Activated CD4-positive, alpha-beta T cell treated with anti-CD3 and anti-CD28 coated beads, Interleukin-2, Interleukin-4, amounts not matched to agents 100 ng/mL and 50 ng/mL, durations not matched to agents 16 hours and 8 hours (primary cell): ENCODE measurements at regions not wholly inside any gene's neighbourhood (a gene's known extent, or its start where the extent isn't known, plus 50 kb on each side); places are given as distances from the start of the nearest gene placed in this dataset.
"Not testable (repeated sequence)": the region's sequence is repeated elsewhere in the genome, so short reads cannot be mapped to it uniquely, and the experiment has no call there.

Source experiments
- DNase-seq: peaks from one replicate; pipeline ENCODE4 v3.0.0-alpha.2; 2020; ENCODE audit warnings: low spot score

DNA sequence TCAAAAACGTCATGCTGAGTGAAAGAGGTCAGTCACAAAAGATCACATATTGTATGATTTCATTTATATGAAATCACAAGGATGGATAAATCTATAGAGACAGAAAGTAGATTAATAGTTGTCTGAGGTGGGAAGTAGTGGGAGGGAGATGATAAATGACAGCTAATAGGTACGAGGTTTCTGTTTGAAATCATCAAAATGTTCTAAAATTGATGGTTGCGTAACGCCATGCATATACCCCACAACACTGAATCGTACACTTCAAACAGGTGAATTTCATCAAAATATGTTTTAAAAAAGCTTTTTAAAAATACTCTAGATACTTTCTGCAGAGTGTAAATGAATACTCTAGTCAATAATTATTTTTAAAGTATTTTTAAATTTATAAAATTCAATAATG, 303.0 kb upstream of the STAC start:
- no peak for DNase-seq

DNA sequence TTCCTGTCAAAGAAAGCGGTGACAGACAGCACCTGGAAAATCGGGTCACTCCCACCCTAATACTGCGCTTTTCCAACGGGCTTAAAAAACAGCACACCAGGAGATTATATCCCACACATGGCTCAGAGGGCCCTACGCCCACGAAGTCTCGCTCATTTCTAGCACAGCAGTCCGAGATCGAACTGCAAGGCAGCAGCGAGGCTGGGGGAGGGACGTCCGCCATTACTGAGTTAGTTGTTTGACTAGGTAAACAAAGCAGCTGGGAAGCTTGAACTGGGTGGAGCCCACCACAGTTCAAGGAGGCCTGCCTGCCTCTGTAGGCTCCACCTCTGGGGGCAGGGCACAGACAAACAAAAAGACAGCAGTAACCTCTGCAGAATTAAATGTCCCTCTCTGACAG, 297.3 kb upstream of the STAC start:
- DNase-seq = not testable (repeated sequence)

DNA sequence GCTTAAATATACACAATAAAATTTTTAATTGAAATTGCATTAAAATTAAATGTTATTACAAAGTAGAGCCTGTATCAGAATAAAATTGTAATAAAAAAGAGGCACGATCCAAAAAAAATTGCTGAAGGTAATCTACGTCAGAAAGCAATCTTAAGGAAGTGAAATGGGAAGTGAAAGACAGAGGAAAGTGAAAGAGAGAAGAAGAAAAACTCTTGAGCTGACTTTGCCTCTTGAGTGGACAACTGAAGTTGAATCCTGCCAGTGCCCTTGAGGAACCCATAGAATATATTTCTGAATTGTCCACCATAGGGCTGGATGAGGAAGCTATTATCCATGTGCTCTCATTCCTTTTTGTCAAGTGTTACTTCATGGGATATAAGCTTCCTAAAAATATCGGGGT, 285.1 kb upstream of the STAC start:
- no peak for DNase-seq

- DNase-seq = no peak
Observed at GRCh38 chr3:36097209-36097608, 283.1 kb upstream of the STAC start.

DNA sequence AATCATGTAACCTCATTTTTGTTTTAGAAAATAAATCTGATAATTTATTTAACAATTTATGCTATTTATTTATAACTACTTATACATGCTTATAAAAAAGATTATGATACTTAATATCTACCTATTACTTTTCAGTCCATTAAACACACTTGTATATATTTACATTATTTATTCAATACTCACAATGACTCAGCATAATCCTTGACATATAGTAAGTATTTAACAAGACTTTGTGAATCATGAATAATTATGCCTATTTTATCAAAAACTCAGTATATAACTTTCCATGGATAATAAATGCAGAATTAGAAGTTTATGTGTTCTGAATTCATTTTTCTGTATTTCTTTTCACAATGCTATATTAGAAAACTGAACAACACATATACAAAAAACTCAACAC, 266.0 kb upstream of the STAC start:
- no peak for DNase-seq

- DNase-seq = no peak
Observed at GRCh38 chr3:36124118-36124796, 256.0 kb upstream of the STAC start.

DNA sequence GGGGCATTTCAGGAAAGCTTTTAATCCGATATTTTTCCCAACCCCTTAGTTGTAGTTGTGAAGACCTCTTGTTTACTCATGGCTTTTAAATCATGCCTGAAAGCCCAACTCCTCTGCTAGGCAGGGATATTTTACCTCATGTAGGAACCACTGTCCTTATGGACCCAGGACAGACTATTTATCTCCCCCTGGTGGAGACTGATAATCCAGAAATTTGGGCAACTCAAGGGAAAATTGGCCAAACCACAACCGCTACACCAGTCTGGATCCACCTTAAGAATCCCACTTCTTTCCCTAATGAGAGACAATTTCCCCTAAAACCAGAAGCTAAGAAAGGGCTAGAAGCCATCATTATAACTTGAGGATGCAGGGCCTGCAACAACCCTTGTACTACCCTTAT, 248.1 kb upstream of the STAC start:
- no peak for DNase-seq

- DNase-seq = no peak
Observed at GRCh38 chr3:36135863-36136262, 244.4 kb upstream of the STAC start.

DNA sequence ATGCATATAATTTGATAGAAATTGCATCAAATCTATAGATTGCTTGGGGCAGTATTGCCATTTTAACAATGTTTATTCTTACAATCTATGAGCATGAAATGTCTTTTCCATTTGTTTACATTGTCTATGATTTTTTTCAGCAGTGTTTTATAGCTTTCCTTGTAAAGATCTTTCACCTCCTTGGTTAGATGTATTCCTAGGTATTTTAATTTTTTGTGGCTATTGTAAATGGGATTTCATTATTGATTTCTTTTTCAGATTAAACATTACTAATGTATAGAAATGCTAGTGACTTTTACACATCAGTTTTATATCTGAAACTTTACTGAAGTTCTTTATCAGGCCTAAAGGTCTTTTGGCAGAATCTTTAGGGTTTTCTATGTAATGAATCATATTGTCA, 237.6 kb upstream of the STAC start:
- DNase-seq = no peak

GRCh38 chr3:36146404-36146803, 233.9 kb upstream of the STAC start:
- no peak for DNase-seq

DNA sequence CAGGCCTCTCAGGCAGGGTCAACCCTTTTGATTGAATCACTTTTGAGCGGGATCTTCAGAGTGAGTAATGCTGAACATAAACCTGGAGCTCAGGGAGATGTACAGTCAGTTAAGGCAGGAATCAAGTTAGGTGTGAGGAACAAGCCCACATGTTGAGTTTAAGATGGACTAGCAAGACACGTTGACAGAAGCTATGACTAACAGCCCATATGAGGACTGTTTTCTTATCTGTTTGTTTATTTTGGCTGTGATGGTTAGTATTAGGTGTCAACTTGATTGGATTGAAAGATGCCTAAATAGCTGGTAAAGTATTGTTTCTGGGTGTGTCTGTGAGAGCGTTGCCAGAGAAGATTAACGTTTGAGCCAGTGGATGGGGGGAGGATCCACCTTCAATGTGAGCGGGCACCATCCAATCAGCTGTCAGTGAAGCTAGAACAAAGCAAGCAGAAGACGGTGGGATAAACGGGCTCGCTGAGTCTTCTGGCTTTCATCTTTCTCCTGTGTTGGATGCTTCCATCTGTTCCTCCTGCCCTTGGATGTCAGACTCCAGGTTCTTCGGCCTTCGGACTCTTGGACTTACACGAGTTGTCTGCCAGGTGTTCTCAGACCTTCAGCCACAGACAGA, 232.3 kb upstream of the STAC start:
- no peak for DNase-seq

DNA sequence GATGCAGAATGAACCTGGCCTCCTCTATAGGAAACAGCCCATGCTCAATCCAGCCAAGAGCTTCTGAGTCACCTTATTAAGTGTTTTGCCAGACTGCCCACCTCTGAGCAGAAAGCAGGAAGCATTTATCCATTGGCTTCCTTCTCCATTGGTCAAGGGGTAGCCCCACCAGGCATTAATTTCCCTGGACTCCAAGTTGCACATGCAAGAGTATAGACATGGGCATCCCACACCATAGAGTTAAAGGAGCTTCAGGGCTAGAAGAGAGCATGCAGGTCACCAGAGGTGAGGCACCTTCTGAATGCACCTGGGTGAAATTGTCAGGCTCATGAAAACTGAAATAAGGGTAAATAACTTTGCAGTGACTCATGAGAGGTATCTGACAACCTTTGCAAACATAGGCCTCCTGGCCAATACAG, 230.8 kb upstream of the STAC start:
- DNase-seq = no peak

GRCh38 chr3:36155515-36155914, 224.8 kb upstream of the STAC start:
- DNase-seq = no peak

- no peak for DNase-seq
Observed at GRCh38 chr3:36164400-36164799, 215.9 kb upstream of the STAC start.

- DNase-seq = no peak
Observed at GRCh38 chr3:36165509-36166290, 214.6 kb upstream of the STAC start.

DNA sequence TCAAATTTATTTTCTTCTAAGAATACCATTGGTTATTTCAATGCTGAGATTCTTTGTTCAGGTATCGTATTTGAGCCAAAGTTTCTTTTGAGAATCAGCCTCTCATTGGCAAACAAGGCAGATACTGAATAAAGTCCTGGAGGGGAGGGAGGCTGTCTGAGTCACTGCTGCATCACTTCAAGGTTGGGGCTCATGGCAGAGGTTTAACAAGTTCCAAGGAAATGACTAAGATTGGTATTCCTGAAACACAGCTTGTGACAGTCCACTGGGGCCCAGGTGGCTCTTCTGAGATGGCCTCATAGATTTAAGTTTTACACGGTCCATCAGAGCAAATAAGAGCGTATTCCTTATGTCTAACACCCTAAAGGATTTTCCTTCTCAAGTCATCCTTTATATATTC, 213.8 kb upstream of the STAC start:
- DNase-seq = no peak

- DNase-seq = no peak
Observed at GRCh38 chr3:36172699-36173098, 207.6 kb upstream of the STAC start.

DNA sequence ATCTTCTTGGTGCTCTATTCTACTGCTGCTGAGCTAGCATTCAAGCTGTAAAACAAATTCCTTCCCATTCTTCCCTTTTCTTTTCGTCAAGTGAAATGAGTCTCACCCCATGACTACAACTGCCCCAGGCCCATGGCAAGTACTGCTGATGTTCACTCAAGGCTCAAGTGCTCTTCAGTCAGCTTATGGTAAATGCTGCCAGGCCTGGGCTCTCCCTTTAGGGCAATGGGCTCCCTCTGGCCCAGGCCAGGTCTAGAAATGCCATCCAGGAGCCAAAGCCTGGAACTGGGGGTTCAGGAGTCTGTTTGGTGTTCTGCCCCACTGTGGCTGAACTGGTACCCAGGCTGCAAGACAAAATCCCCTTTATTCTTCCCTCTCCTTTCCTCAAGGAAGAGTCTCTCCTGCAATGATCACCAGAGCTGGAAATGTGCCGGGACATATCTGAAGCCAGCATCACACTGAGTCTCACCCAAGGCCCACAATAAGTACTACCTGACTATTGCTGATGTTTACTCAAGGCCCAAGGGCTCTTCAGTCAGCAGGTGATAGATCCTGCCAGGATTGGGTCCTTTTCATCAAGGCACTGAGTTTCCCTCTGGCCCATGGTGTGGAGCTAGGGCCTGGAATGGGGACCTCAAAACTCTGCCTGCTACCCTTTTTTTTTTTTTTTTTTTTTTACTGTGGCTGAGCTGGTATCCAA, 205.0 kb upstream of the STAC start:
- DNase-seq = no peak

- no peak for DNase-seq
Observed at GRCh38 chr3:36175916-36176461, 204.3 kb upstream of the STAC start.

DNA sequence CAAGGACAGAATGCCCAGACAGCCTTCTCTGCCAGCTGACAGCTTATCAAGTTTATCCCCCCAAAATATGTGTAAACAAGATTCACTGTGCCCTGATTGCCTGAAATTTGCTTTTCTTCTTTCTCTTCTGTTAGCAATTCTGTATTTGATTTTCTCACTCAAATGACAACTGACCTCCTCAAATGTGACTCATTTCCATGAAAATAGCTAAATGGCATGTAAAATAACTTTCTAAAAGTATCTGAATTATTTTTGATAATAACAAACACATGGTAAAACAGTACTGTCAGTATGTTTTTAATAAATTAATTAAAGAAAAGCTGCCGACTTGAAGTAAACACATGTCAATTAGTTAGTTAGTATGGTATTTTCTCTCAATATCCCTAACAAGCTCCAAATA, 202.3 kb upstream of the STAC start:
- DNase-seq = no peak

DNA sequence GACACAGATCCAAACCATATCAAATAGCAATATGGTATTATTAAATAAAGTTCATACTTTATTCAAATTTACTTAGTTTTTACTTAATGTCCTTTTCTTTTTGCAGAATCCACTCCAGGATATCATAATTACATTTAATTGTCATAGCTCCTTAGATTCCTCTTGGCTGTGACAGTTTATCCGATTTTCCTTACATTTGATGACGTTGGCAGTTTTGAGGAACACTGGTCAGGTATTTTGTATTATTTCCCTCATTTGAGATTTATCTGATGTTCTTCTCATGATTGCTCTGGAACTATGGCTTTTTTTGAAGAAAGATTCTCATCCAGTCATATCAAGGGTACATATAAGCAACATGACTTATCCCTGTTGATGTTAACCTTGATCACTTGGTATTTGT, 198.3 kb upstream of the STAC start:
- DNase-seq = no peak

- not testable (repeated sequence) for DNase-seq
Observed at GRCh38 chr3:36187197-36187596, 193.1 kb upstream of the STAC start.
